ENCODE measurements at regions not wholly inside any gene's neighbourhood (a gene's known extent, or its start where the extent isn't known, plus 50 kb on each side); places are given as distances from the start of the nearest gene placed in this dataset.

DNA sequence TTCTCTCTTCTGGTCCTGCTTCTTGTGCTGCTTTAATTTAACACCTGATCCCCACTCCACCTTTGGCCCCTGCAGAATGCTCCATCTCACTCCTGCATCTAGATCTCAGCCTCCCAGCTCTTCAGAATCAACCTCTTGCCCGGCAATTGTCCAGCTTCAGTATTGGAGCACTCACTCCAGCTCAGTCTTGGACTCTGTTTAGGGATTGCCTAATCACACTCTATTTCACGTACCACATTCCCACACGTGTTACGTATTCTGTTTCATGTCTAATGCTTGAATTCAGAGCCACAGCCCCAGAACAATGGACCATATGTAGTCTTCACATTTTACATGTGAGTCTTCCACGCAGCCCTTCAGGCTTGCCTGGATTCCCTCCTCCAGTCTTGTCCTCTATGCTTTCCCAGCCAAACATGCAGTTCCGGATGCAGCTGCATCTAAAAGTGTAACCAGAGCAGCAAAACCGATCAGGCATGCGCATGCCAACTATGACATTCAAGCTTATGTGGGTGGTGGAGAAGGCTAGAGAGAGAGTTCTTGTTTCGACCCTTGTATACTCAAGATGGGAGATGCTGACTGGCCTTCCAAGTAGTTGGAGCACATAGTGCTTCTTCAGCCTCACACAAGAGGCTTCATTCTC, 105.2 kb upstream of the FAM9A start:
- intact Hi-C loops (cut with micrococcal nuclease): no loop called here
- POLR2A ChIA-PET: no interaction called here
- Mint-ChIP-seq H3K36me3 (ENCODE audit: low read depth) (no peaks in the 10 kb centered on the region), H3K4me1 (no peaks in the 10 kb centered on the region), H3K4me3 (no peak overlapping the region), H3K27ac (no peak overlapping the region), H3K27me3 (peaks cover 2% of the 10 kb centered on the region), H3K9me3 (no peaks in the 10 kb centered on the region)
- no peak for ATAC-seq (ENCODE audit: low read depth)
- DNase-seq: no peak
- CTCF ChIA-PET: no interaction called here
- TF ChIP-seq, protein P1, sequence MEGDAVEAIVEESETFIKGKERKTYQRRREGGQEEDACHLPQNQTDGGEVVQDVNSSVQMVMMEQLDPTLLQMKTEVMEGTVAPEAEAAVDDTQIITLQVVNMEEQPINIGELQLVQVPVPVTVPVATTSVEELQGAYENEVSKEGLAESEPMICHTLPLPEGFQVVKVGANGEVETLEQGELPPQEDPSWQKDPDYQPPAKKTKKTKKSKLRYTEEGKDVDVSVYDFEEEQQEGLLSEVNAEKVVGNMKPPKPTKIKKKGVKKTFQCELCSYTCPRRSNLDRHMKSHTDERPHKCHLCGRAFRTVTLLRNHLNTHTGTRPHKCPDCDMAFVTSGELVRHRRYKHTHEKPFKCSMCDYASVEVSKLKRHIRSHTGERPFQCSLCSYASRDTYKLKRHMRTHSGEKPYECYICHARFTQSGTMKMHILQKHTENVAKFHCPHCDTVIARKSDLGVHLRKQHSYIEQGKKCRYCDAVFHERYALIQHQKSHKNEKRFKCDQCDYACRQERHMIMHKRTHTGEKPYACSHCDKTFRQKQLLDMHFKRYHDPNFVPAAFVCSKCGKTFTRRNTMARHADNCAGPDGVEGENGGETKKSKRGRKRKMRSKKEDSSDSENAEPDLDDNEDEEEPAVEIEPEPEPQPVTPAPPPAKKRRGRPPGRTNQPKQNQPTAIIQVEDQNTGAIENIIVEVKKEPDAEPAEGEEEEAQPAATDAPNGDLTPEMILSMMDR (IDR thresholded peaks at IDR 0.05): no peak

DNA sequence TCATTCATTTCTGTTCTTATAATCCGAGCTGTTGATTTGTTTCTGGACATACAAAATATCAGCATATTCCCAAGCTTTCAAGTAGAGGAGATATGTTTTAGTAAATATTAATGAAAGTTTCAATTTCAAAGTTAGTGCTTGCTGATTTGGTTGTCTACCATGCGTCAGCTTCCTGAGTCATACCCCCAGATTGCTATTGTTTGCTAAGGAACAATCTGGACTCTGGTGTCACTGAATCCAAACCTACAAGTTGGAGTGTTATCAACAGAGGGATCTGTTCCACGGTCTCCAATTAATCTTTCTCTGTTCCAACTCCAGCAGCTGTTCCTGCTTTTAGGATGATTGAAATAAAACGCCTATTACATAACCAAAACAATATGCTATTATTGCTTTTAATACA, 96.1 kb upstream of the FAM9A start:
- H3K9me3 Mint-ChIP-seq: no peaks in the 10 kb centered on the region
- intact Hi-C loops (cut with micrococcal nuclease): no loop called here
- DNase-seq (no peak), ATAC-seq (ENCODE audit: low read depth) (no peak)
- ChIA-PET POLR2A (no interaction called here), CTCF (no interaction called here)
- H3K27ac Mint-ChIP-seq: no peak overlapping the region
- peaks cover 3% of the 10 kb centered on the region for H3K27me3 Mint-ChIP-seq
- TF ChIP-seq, protein P1 (IDR thresholded peaks at IDR 0.05): no peak
- H3K4me1 Mint-ChIP-seq: no peaks in the 10 kb centered on the region
- H3K36me3 Mint-ChIP-seq (ENCODE audit: low read depth): no peaks in the 10 kb centered on the region
- no peak overlapping the region for H3K4me3 Mint-ChIP-seq

DNA sequence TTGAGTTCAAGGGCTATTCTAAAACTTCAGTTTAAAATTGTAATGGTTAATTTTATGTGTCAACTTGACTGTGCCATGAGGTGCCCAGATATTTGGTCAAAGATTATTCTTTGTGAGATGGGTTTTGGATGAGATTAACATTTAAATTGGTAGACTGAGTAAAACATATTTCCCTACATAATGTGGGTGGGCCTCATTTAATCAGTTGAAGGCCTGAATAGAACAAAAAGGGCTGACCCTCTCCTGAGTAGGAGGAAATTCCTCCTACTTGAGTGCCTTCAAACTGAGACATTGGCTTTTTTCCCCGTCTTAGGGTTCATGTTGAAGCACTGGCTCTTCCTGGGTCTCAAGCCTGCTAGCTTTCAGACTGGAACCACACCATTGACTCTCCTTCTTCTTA, 89.6 kb upstream of the FAM9A start:
- H3K27ac Mint-ChIP-seq: no peak overlapping the region
- no peak overlapping the region for H3K4me3 Mint-ChIP-seq
- POLR2A ChIA-PET: no interaction called here
- ATAC-seq (ENCODE audit: low read depth) (no peak), DNase-seq (no peak)
- H3K4me1 Mint-ChIP-seq: no peaks in the 10 kb centered on the region
- CTCF ChIA-PET: no interaction called here
- H3K27me3 Mint-ChIP-seq: peaks cover 3% of the 10 kb centered on the region
- intact Hi-C loops (cut with micrococcal nuclease): no loop called here
- no peaks in the 10 kb centered on the region for H3K36me3 Mint-ChIP-seq (ENCODE audit: low read depth)
- H3K9me3 Mint-ChIP-seq: peaks cover 3% of the 10 kb centered on the region
- TF ChIP-seq, protein P1 (IDR thresholded peaks at IDR 0.05): no peak

DNA sequence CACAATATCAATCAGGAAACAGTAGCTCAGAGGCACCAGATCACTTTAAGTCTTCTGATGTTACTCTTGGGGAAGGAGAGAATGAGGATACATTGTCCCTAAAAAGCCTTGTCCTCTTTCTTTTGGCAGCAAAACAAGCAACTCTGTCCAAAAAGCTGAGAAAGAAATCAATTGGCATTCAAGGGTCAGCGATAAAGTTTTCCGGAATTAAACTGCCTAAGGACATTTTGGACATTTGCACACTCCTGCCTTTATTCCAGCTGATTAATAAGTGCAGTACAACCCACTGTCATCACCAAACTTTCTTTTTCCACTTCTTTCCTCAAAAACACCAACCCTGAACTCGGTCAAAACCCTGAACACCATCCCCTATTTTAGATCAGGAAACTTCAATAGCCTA, 85.8 kb upstream of the FAM9A start:
- no peaks in the 10 kb centered on the region for H3K27me3 Mint-ChIP-seq
- no peaks in the 10 kb centered on the region for H3K36me3 Mint-ChIP-seq (ENCODE audit: low read depth)
- POLR2A ChIA-PET: no interaction called here
- no peak overlapping the region for H3K4me3 Mint-ChIP-seq
- CTCF ChIA-PET: no interaction called here
- H3K27ac Mint-ChIP-seq: no peak overlapping the region
- H3K9me3 Mint-ChIP-seq: peaks cover 3% of the 10 kb centered on the region
- H3K4me1 Mint-ChIP-seq: no peaks in the 10 kb centered on the region
- DNase-seq (no peak), ATAC-seq (ENCODE audit: low read depth) (no peak)
- intact Hi-C loops (cut with micrococcal nuclease): no loop called here
- TF ChIP-seq, protein P1 (IDR thresholded peaks at IDR 0.05): no peak

DNA sequence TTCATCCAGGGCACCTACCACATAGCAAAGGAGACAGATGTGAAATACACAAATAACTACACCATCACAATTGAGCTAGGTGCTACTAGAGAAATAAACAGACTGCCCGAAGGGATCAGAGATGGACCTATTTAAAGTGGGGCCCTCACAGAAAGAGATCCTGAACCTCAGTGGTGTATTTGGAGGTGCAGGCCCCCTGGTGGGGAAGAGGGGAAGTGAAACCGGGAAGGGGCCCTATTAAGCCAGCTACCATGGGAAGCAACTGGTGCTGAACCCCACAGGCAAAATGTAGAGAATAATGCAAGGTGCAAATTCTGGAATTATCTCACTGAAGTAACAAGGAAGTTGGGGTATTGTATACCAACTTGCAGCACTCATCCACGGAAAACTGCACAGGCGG, 78.6 kb upstream of the FAM9A start:
- ATAC-seq (ENCODE audit: low read depth) (no peak), DNase-seq (no peak)
- H3K4me3 Mint-ChIP-seq: no peak overlapping the region
- ChIA-PET POLR2A (no interaction called here), CTCF (interaction anchor here (1.0 to 1.4 kb wide), 2 partner anchors 23 to 32 kb away, joined by 3 read pairs; no protein-coding TSS in a partner anchor)
- no peaks in the 10 kb centered on the region for H3K9me3 Mint-ChIP-seq
- H3K4me1 Mint-ChIP-seq: no peaks in the 10 kb centered on the region
- intact Hi-C loops (cut with micrococcal nuclease): no loop called here
- H3K36me3 Mint-ChIP-seq (ENCODE audit: low read depth): no peaks in the 10 kb centered on the region
- no peak overlapping the region for H3K27ac Mint-ChIP-seq
- no peaks in the 10 kb centered on the region for H3K27me3 Mint-ChIP-seq
- TF ChIP-seq, protein P1 (IDR thresholded peaks at IDR 0.05): no peak
